H1 (cell line): ENCODE measurements at regions not wholly inside any gene's neighbourhood (a gene's known extent, or its start where the extent isn't known, plus 50 kb on each side); places are given as distances from the start of the nearest gene placed in this dataset.

ENCODE experiments used
- CHD1 ChIP-seq: IDR thresholded peaks from 2 replicates; pipeline ENCODE4 v1.6.1; 2012; ENCODE audit warnings: low read depth, low read length, improper control_type of control experiment
- CTCF ChIP-seq, 3 experiments: IDR thresholded peaks; 1 replicate in 2 of 3; 2 replicates in 1 of 3; pipeline versions ENCODE4 v1.5.1 to v1.6.1; 2011; ENCODE audit warnings: low read length in 3 of 3, mild to moderate bottlenecking in 3 of 3, inconsistent platforms in 2 of 3, low read depth in 1 of 3, moderate library complexity in 1 of 3; ENCODE audit not compliant: insufficient read depth in 1 of 3; ENCODE audit errors: control extremely low read depth in 1 of 3
- EP300 ChIP-seq, 2 experiments: IDR thresholded peaks; 1 replicate in 1 of 2; 2 replicates in 1 of 2; pipeline ENCODE4 v1.6.1; 2011 to 2012; ENCODE audit warnings: low read depth in 2 of 2, low read length in 2 of 2, mild to moderate bottlenecking in 2 of 2, borderline replicate concordance in 1 of 2, inconsistent platforms in 1 of 2, moderate library complexity in 1 of 2
- EZH2 ChIP-seq: fragments of 200-600 bp; sonication (generic); IDR thresholded peaks from 2 replicates; pipeline ENCODE4 v1.7.1; 2012; ENCODE audit warnings: low read depth, mild to moderate bottlenecking, moderate library complexity, low read length, inconsistent platforms; ENCODE audit not compliant: severe bottlenecking
- POLR2A ChIP-seq, 2 experiments: IDR thresholded peaks; 1 replicate in 1 of 2; 2 replicates in 1 of 2; pipeline ENCODE4 v1.6.1; 2011; ENCODE audit warnings: low read depth in 2 of 2, low read length in 2 of 2, mild to moderate bottlenecking in 2 of 2; ENCODE audit errors: control extremely low read depth in 1 of 2
- RAD21 ChIP-seq, 2 experiments: IDR thresholded peaks in 1 of 2; conservative IDR thresholded peaks in 1 of 2; 2 replicates each; pipeline ENCODE4 v1.6.1; 2011; ENCODE audit warnings: low read depth in 2 of 2, low read length in 2 of 2, improper control_type of control experiment in 1 of 2, inconsistent platforms in 1 of 2, mild to moderate bottlenecking in 1 of 2, moderate library complexity in 1 of 2
- RXRA ChIP-seq: IDR thresholded peaks from 2 replicates; pipeline ENCODE4 v1.6.1; 2011; ENCODE audit warnings: low read depth, mild to moderate bottlenecking, low read length, moderate library complexity; ENCODE audit not compliant: insufficient read depth
- SRF ChIP-seq: IDR thresholded peaks from 2 replicates; pipeline ENCODE4 v1.6.1; 2011; ENCODE audit warnings: mild to moderate bottlenecking, low read depth, low read length, moderate library complexity
- TEAD4 ChIP-seq: IDR thresholded peaks from 2 replicates; pipeline ENCODE4 v1.6.1; 2012; ENCODE audit warnings: low read depth, low read length, inconsistent platforms, mixed read lengths

DNA sequence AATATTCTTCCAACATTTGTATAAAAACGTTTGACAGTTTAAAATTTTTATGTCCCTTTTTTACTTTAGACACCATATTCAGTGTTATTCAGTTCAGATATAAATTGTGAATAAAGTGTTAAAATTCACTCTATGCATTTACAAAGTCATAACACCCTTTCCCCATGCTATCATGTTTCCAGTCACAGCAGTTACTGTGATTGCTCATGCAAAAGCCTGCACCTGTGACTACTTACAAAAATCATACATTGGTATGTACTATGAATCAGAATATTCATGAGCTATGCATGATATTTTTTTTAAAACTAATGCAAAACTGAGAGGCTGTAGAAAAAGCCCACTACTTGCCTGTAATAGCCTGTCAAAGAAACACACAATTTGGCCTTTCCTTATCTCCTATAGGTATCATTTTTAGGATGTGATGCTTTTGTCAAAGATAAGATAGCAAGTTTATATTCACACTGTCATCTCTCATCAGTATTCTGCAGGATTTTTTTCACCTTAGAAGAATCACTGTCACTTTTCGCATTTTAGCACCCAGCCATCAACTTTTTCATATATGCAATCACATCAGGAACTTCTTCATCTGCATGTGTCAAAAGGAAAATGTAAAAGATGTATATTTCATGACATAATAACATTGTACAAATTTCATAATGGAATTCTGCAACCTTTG is 443.2 kb downstream of the C12orf50 start:
- TF ChIP-seq POLR2A (IDR thresholded peaks at IDR 0.05; ENCODE audit: control extremely low read depth in 1 of 2, low read depth in 2 of 2, low read length in 2 of 2) (no peak), SRF (no peak), CTCF (IDR thresholded peaks at IDR 0.05; ENCODE audit: control extremely low read depth in 1 of 3, insufficient read depth in 1 of 3, low read depth in 1 of 3, low read length in 3 of 3) (no peak), CHD1 (no peak), RXRA (no peak), RAD21 (IDR thresholded peaks at IDR 0.05 in 1 of 2, conservative IDR thresholded peaks at IDR 0.05 in 1 of 2; ENCODE audit: low read depth in 2 of 2, low read length in 2 of 2) (no peak), EP300 (IDR thresholded peaks at IDR 0.05; ENCODE audit: borderline replicate concordance in 1 of 2, low read depth in 2 of 2, low read length in 2 of 2) (no peak), EZH2 (no peak), TEAD4 (no peak)
